Muscle of arm (tissue), 1 donor: ENCODE measurements at regions not wholly inside any gene's neighbourhood (a gene's known extent, or its start where the extent isn't known, plus 50 kb on each side); places are given as distances from the start of the nearest gene placed in this dataset.
"Not testable (repeated sequence)": the region's sequence is repeated elsewhere in the genome, so short reads cannot be mapped to it uniquely, and the experiment has no call there.

ENCODE experiments used
- DNase-seq: peaks from one replicate; pipeline ENCODE4 v3.0.0-alpha.2; 2013

- no peak for DNase-seq
Measured at GRCh38 chr22:26804911-26805539, 147.6 kb downstream of the MIAT start.

GRCh38 chr22:26806445-26807175 lies 149.2 kb downstream of the MIAT start:
- DNase-seq: no peak

GRCh38 chr22:26811647-26811992 lies 154.2 kb downstream of the MIAT start:
- DNase-seq: no peak

GRCh38 chr22:26812731-26813130 lies 155.3 kb downstream of the MIAT start:
- DNase-seq: no peak

GRCh38 chr22:26816726-26817125 lies 159.3 kb downstream of the MIAT start:
- DNase-seq: no peak

GRCh38 chr22:26817926-26818325 lies 160.5 kb downstream of the MIAT start:
- DNase-seq: no peak

- no peak for DNase-seq
Measured at GRCh38 chr22:26821854-26822253, 164.5 kb downstream of the MIAT start.

GRCh38 chr22:26822313-26822712 lies 164.9 kb downstream of the MIAT start:
- no peak for DNase-seq

- no peak for DNase-seq
Measured at GRCh38 chr22:26823966-26824365, 166.6 kb downstream of the MIAT start.

GRCh38 chr22:26825960-26826935 lies 168.9 kb downstream of the MIAT start:
- no peak for DNase-seq

- DNase-seq: no peak
Measured at GRCh38 chr22:26827611-26828010, 170.2 kb downstream of the MIAT start.

- no peak for DNase-seq
Measured at GRCh38 chr22:26828311-26828710, 170.9 kb downstream of the MIAT start.

GRCh38 chr22:26830837-26831236 lies 173.4 kb downstream of the MIAT start:
- DNase-seq: no peak

- no peak for DNase-seq
Measured at GRCh38 chr22:26835023-26835422, 177.6 kb downstream of the MIAT start.

- no peak for DNase-seq
Measured at GRCh38 chr22:26835929-26836528, 178.6 kb downstream of the MIAT start.

GRCh38 chr22:26837784-26838470 lies 180.5 kb downstream of the MIAT start:
- no peak for DNase-seq

- DNase-seq: no peak
Measured at GRCh38 chr22:26838471-26838825, 181.1 kb downstream of the MIAT start.

- DNase-seq: no peak
Measured at GRCh38 chr22:26839216-26839615, 181.8 kb downstream of the MIAT start.

GRCh38 chr22:26840770-26841169 lies 183.4 kb downstream of the MIAT start:
- DNase-seq: not testable (repeated sequence)

GRCh38 chr22:26842103-26842502 lies 184.7 kb downstream of the MIAT start:
- DNase-seq: no peak

GRCh38 chr22:26845021-26845743 lies 187.8 kb downstream of the MIAT start:
- DNase-seq: no peak
